ENCODE measurements at regions not wholly inside any gene's neighbourhood (a gene's known extent, or its start where the extent isn't known, plus 50 kb on each side); places are given as distances from the start of the nearest gene placed in this dataset.
"Not testable (repeated sequence)": the region's sequence is repeated elsewhere in the genome, so short reads cannot be mapped to it uniquely, and the experiment has no call there.

GRCh38 chr9:101807879-101808278 lies 69.4 kb upstream of the GRIN3A start:
- not testable (repeated sequence) for H3K27ac Mint-ChIP-seq; H3K36me3 Mint-ChIP-seq (ENCODE audit: low read depth); DNase-seq; H3K9me3 Mint-ChIP-seq; H3K27me3 Mint-ChIP-seq; H3K4me3 Mint-ChIP-seq; H3K4me1 Mint-ChIP-seq (ENCODE audit: low read depth)

GRCh38 chr9:101796044-101796443 lies 57.6 kb upstream of the GRIN3A start:
- Mint-ChIP-seq H3K36me3 (ENCODE audit: low read depth) (no peaks in the 10 kb centered on the region), H3K27me3 (no peaks in the 10 kb centered on the region), H3K27ac (no peak overlapping the region), H3K4me3 (no peak overlapping the region), H3K4me1 (ENCODE audit: low read depth) (no peaks in the 10 kb centered on the region), H3K9me3 (no peaks in the 10 kb centered on the region)
- DNase-seq = no peak

- Mint-ChIP-seq H3K4me3 (no peak overlapping the region), H3K27me3 (no peaks in the 10 kb centered on the region), H3K4me1 (ENCODE audit: low read depth) (no peaks in the 10 kb centered on the region), H3K27ac (no peak overlapping the region), H3K36me3 (ENCODE audit: low read depth) (no peaks in the 10 kb centered on the region), H3K9me3 (no peaks in the 10 kb centered on the region)
- no peak for DNase-seq
These were observed 56.7 kb upstream of the GRIN3A start for GRCh38 chr9:101795147-101795546.

- H3K9me3 Mint-ChIP-seq = no peaks in the 10 kb centered on the region
- H3K4me1 Mint-ChIP-seq (ENCODE audit: low read depth) = no peaks in the 10 kb centered on the region
- DNase-seq = no peak
- no peak overlapping the region for H3K4me3 Mint-ChIP-seq
- H3K36me3 Mint-ChIP-seq (ENCODE audit: low read depth) = no peaks in the 10 kb centered on the region
- H3K27me3 Mint-ChIP-seq = no peaks in the 10 kb centered on the region
- H3K27ac Mint-ChIP-seq = no peak overlapping the region
These were observed 54.0 kb upstream of the GRIN3A start for GRCh38 chr9:101792475-101792874.

GRCh38 chr9:101791938-101792337 lies 53.5 kb upstream of the GRIN3A start:
- no peak overlapping the region for H3K4me3 Mint-ChIP-seq
- H3K27ac Mint-ChIP-seq = no peak overlapping the region
- H3K4me1 Mint-ChIP-seq (ENCODE audit: low read depth) = no peaks in the 10 kb centered on the region
- H3K27me3 Mint-ChIP-seq = no peaks in the 10 kb centered on the region
- no peak for DNase-seq
- no peaks in the 10 kb centered on the region for H3K9me3 Mint-ChIP-seq
- no peaks in the 10 kb centered on the region for H3K36me3 Mint-ChIP-seq (ENCODE audit: low read depth)

GRCh38 chr9:101791533-101791932 lies 53.1 kb upstream of the GRIN3A start:
- Mint-ChIP-seq H3K4me3 (no peak overlapping the region), H3K27me3 (no peaks in the 10 kb centered on the region), H3K9me3 (no peaks in the 10 kb centered on the region), H3K27ac (no peak overlapping the region), H3K4me1 (ENCODE audit: low read depth) (no peaks in the 10 kb centered on the region), H3K36me3 (ENCODE audit: low read depth) (no peaks in the 10 kb centered on the region)
- no peak for DNase-seq

All from activated T-cell treated with anti-CD3 and anti-CD28 coated beads, Interleukin-2, amount 50 U/mL, for 24 hours (primary cell).